SU-DHL-6 (cell line): ENCODE measurements at regions not wholly inside any gene's neighbourhood (a gene's known extent, or its start where the extent isn't known, plus 50 kb on each side); places are given as distances from the start of the nearest gene placed in this dataset.
"Not testable (repeated sequence)": the region's sequence is repeated elsewhere in the genome, so short reads cannot be mapped to it uniquely, and the experiment has no call there.

Experiments used
- CTCF ChIP-seq: fragments of 200-600 bp; sonication (generic); IDR thresholded peaks from one replicate; pipeline ENCODE4 v1.5.1; 2017; ENCODE audit warnings: antibody characterized with exemption, mild to moderate bottlenecking, low read length, moderate library complexity; ENCODE audit not compliant: insufficient read depth, poor library complexity, severe bottlenecking
- EZH2phosphoT487 ChIP-seq: fragments of 200-600 bp; sonication (generic), shearing (Covaris generic); conservative IDR thresholded peaks from 2 replicates; pipeline ENCODE4 v1.6.1; 2018; ENCODE audit warnings: mild to moderate bottlenecking, antibody characterized with exemption, low read length, moderate library complexity, mixed read lengths

- TF ChIP-seq CTCF, EZH2phosphoT487: not testable (repeated sequence)
These were observed 116.9 kb upstream of the CPM start for GRCh38 chr12:69049855-69050254.
